ENCODE measurements at regions not wholly inside any gene's neighbourhood (a gene's known extent, or its start where the extent isn't known, plus 50 kb on each side); places are given as distances from the start of the nearest gene placed in this dataset.

- CTCF ChIA-PET: no interaction called here
- no peak overlapping the region for H3K4me3 ChIP-seq (ENCODE audit: low read depth, low read length)
- H3K27me3 ChIP-seq (ENCODE audit: control insufficient read depth, insufficient read depth, low read length): no peaks in the 10 kb centered on the region
- TF ChIP-seq, protein P1, sequence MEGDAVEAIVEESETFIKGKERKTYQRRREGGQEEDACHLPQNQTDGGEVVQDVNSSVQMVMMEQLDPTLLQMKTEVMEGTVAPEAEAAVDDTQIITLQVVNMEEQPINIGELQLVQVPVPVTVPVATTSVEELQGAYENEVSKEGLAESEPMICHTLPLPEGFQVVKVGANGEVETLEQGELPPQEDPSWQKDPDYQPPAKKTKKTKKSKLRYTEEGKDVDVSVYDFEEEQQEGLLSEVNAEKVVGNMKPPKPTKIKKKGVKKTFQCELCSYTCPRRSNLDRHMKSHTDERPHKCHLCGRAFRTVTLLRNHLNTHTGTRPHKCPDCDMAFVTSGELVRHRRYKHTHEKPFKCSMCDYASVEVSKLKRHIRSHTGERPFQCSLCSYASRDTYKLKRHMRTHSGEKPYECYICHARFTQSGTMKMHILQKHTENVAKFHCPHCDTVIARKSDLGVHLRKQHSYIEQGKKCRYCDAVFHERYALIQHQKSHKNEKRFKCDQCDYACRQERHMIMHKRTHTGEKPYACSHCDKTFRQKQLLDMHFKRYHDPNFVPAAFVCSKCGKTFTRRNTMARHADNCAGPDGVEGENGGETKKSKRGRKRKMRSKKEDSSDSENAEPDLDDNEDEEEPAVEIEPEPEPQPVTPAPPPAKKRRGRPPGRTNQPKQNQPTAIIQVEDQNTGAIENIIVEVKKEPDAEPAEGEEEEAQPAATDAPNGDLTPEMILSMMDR (IDR thresholded peaks at IDR 0.05; ENCODE audit: low read depth, low read length): no peak
- POLR2A ChIA-PET: no interaction called here
- no peak for DNase-seq (ENCODE audit: low read depth, low spot score)
- H3K27ac ChIP-seq (ENCODE audit: low read depth, low read length): no peak overlapping the region
- H3K9me3 ChIP-seq (ENCODE audit: control insufficient read depth, insufficient read depth, low read length): no peaks in the 10 kb centered on the region
These were observed 712.9 kb upstream of the LCORL start for GRCh38 chr4:18734405-18734804.

DNA sequence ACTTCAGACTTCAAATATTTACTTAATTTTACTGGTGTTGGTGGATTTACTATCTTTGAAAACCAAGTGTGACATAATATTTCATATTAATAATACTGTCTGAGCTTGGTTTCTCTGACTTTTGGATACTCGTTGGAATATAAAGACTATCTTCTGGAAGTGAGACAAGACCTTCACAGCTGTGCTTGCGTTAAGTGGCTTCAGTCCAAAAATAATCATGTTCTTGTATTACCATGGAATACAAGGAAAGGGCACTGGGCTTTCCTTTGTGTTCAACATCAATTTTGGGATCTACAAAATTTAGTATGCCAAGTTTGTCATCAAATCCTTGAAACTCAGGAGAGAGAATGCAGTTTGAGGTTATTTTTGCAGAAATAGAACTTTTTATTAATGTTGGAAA, 712.4 kb upstream of the LCORL start:
- ChIA-PET POLR2A (no interaction called here), CTCF (no interaction called here)
- no peak for DNase-seq (ENCODE audit: low read depth, low spot score)
- H3K4me3 ChIP-seq (ENCODE audit: low read depth, low read length): no peak overlapping the region
- TF ChIP-seq, protein P1 (IDR thresholded peaks at IDR 0.05; ENCODE audit: low read depth, low read length): no peak
- no peaks in the 10 kb centered on the region for H3K27me3 ChIP-seq (ENCODE audit: control insufficient read depth, insufficient read depth, low read length)
- H3K9me3 ChIP-seq (ENCODE audit: control insufficient read depth, insufficient read depth, low read length): no peaks in the 10 kb centered on the region
- no peak overlapping the region for H3K27ac ChIP-seq (ENCODE audit: low read depth, low read length)

DNA sequence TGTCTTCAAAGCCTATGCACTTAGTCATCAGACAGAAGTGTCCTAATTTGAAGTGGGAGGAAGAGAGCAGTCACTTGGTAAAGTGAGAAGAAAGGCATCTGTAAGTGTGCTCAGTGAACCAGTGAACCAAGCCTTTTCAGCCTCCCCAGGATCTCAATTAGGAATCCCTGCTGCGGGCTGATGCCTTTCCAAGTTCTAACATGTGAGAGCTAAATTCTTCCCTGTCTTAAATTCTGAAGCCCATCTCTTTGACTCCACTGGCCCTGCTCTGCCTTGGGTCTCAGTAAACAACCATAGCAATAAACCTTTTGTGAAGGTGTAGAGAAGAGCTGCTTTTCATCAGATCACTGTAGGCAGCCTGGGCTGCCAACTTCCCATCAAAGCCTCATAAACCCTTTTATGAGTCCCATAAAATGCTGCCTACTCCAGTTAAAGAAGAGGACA, 701.2 kb upstream of the LCORL start:
- no peak overlapping the region for H3K4me3 ChIP-seq (ENCODE audit: low read depth, low read length)
- CTCF ChIA-PET: no interaction called here
- POLR2A ChIA-PET: no interaction called here
- no peaks in the 10 kb centered on the region for H3K9me3 ChIP-seq (ENCODE audit: control insufficient read depth, insufficient read depth, low read length)
- H3K27ac ChIP-seq (ENCODE audit: low read depth, low read length): no peak overlapping the region
- TF ChIP-seq, protein P1 (IDR thresholded peaks at IDR 0.05; ENCODE audit: low read depth, low read length): no peak
- no peaks in the 10 kb centered on the region for H3K27me3 ChIP-seq (ENCODE audit: control insufficient read depth, insufficient read depth, low read length)
- no peak for DNase-seq (ENCODE audit: low read depth, low spot score)

- ChIA-PET CTCF (no interaction called here), POLR2A (no interaction called here)
- TF ChIP-seq, protein P1 (IDR thresholded peaks at IDR 0.05; ENCODE audit: low read depth, low read length): no peak
- Histone ChIP-seq H3K27ac (ENCODE audit: low read depth, low read length) (no peak overlapping the region), H3K27me3 (ENCODE audit: control insufficient read depth, insufficient read depth, low read length) (no peaks in the 10 kb centered on the region), H3K4me3 (ENCODE audit: low read depth, low read length) (no peak overlapping the region), H3K9me3 (ENCODE audit: control insufficient read depth, insufficient read depth, low read length) (no peaks in the 10 kb centered on the region)
- DNase-seq (ENCODE audit: low read depth, low spot score): no peak
These were observed 676.7 kb upstream of the LCORL start for GRCh38 chr4:18698119-18698883.

- CTCF ChIA-PET: no interaction called here
- no peaks in the 10 kb centered on the region for H3K9me3 ChIP-seq (ENCODE audit: control insufficient read depth, insufficient read depth, low read length)
These were observed 674.4 kb upstream of the LCORL start for GRCh38 chr4:18695733-18696527.

More at GRCh38 chr4:18695733-18696527, 674.4 kb upstream of the LCORL start:
- POLR2A ChIA-PET: no interaction called here
- H3K27ac ChIP-seq (ENCODE audit: low read depth, low read length): no peak overlapping the region
- H3K27me3 ChIP-seq (ENCODE audit: control insufficient read depth, insufficient read depth, low read length): no peaks in the 10 kb centered on the region
- H3K4me3 ChIP-seq (ENCODE audit: low read depth, low read length): no peak overlapping the region
- no peak for DNase-seq (ENCODE audit: low read depth, low spot score)
- TF ChIP-seq, protein P1 (IDR thresholded peaks at IDR 0.05; ENCODE audit: low read depth, low read length): peak; percentile 22
